WTC11 (cell line): ENCODE measurements at regions not wholly inside any gene's neighbourhood (a gene's known extent, or its start where the extent isn't known, plus 50 kb on each side); places are given as distances from the start of the nearest gene placed in this dataset.
A peak's percentile ranks its signal among the peaks of the same experiment; 100 is the strongest.

Experiments used
- ATAC-seq: fragments of 200-7000 bp; cut with Tn5 transposase; 2 replicates; pipeline ENCODE4 v1.10.0; 2021; ENCODE audit warnings: mild to moderate bottlenecking, moderate library complexity
- CTCF ChIA-PET: fragments of 300-600 bp; sonication (Branson Sonifier 250); formaldehyde crosslinking; loops from one replicate; lab custom pipeline; 2021; ENCODE audit warnings: antibody characterized with exemption; lab: Charles Lee
- POLR2A ChIA-PET: fragments of 350-600 bp; sonication (Branson Sonifier 250); formaldehyde crosslinking; loops from one replicate; lab custom pipeline; 2021; ENCODE audit warnings: antibody characterized with exemption; lab: Charles Lee
- DNase-seq: peaks from one replicate; pipeline ENCODE4 v3.0.0; 2021; ENCODE audit warnings: low spot score
- H3K27ac Mint-ChIP-seq: 2 replicates; pipeline ENCODE4 v1.8.0; 2021; ENCODE audit warnings: mixed read lengths
- H3K27me3 Mint-ChIP-seq: 2 replicates; pipeline ENCODE4 v1.8.0; 2021; ENCODE audit warnings: low read depth, mild to moderate bottlenecking, moderate library complexity, mixed read lengths
- H3K36me3 Mint-ChIP-seq: 2 replicates; pipeline ENCODE4 v1.8.0; 2021; ENCODE audit warnings: mixed read lengths
- H3K4me1 Mint-ChIP-seq: 2 replicates; pipeline ENCODE4 v1.8.0; 2022; ENCODE audit warnings: mixed read lengths
- H3K4me3 Mint-ChIP-seq: 2 replicates; pipeline ENCODE4 v1.8.0; 2021; ENCODE audit warnings: mild to moderate bottlenecking, moderate library complexity, mixed read lengths
- H3K9me3 Mint-ChIP-seq: 2 replicates; pipeline ENCODE4 v1.8.0; 2021; ENCODE audit warnings: mixed read lengths
- ATF3 ChIP-seq: sonication (generic); formaldehyde crosslinking; conservative IDR thresholded peaks from 2 replicates; pipeline ENCODE4 v1.8.1; 2022; ENCODE audit warnings: mild to moderate bottlenecking, missing genetic modification reagents
- CREB1 ChIP-seq: sonication (generic); formaldehyde crosslinking; IDR thresholded peaks from 2 replicates; pipeline ENCODE4 v1.8.0; 2023; ENCODE audit warnings: mild to moderate bottlenecking, missing genetic modification reagents
- CREM ChIP-seq: sonication (generic); formaldehyde crosslinking; IDR thresholded peaks from 2 replicates; pipeline ENCODE4 v1.8.1; 2022; ENCODE audit warnings: mild to moderate bottlenecking, missing genetic modification reagents, moderate library complexity
- EMX1 ChIP-seq: fragments of 250-450 bp; sonication (Bioruptor Pico); IDR thresholded peaks from 2 replicates; pipeline ENCODE4 v1.8.0; 2021; ENCODE audit warnings: mild to moderate bottlenecking
- FOXP4 ChIP-seq: sonication (generic); formaldehyde crosslinking; IDR thresholded peaks from 2 replicates; pipeline ENCODE4 v1.8.0; 2022; ENCODE audit warnings: mild to moderate bottlenecking, missing genetic modification reagents
- HMGA2 ChIP-seq: fragments of 250-450 bp; sonication (Bioruptor Pico); IDR thresholded peaks from 2 replicates; pipeline ENCODE4 v1.4.0; 2021; ENCODE audit warnings: mild to moderate bottlenecking, moderate library complexity
- IRF1 ChIP-seq: sonication (generic); formaldehyde crosslinking; IDR thresholded peaks from 2 replicates; pipeline ENCODE4 v1.8.0; 2023; ENCODE audit warnings: missing genetic modification reagents
- MYBL2 ChIP-seq: sonication (generic); formaldehyde crosslinking; IDR thresholded peaks from 2 replicates; pipeline ENCODE4 v1.8.1; 2023; ENCODE audit warnings: mild to moderate bottlenecking, moderate library complexity, missing genetic modification reagents
- NFE2L1 ChIP-seq: sonication (generic); formaldehyde crosslinking; IDR thresholded peaks from 2 replicates; pipeline ENCODE4 v1.8.1; 2023; ENCODE audit warnings: missing genetic modification reagents
- NR2C2 ChIP-seq: sonication (generic); formaldehyde crosslinking; IDR thresholded peaks from 2 replicates; pipeline ENCODE4 v1.8.0; 2022; ENCODE audit warnings: mild to moderate bottlenecking, missing genetic modification reagents
- OVOL2 ChIP-seq: fragments of 250-450 bp; sonication (Bioruptor Pico); IDR thresholded peaks from 2 replicates; pipeline ENCODE4 v1.9.0; 2021; ENCODE audit warnings: mild to moderate bottlenecking, borderline replicate concordance
- SMAD3 ChIP-seq: sonication (generic); formaldehyde crosslinking; IDR thresholded peaks from 2 replicates; pipeline ENCODE4 v1.8.0; 2022; ENCODE audit warnings: missing genetic modification reagents, mild to moderate bottlenecking, borderline replicate concordance
- SMAD4 ChIP-seq: sonication (generic); formaldehyde crosslinking; IDR thresholded peaks from 2 replicates; pipeline ENCODE4 v1.8.0; 2022; ENCODE audit warnings: mild to moderate bottlenecking, missing genetic modification reagents
- TEAD4 ChIP-seq: sonication (generic); formaldehyde crosslinking; IDR thresholded peaks from 2 replicates; pipeline ENCODE4 v1.8.0; 2022; ENCODE audit warnings: mild to moderate bottlenecking, missing genetic modification reagents
- ZNF219 ChIP-seq: sonication (generic); formaldehyde crosslinking; IDR thresholded peaks from 2 replicates; pipeline ENCODE4 v1.8.0; 2023; ENCODE audit warnings: missing genetic modification reagents, mild to moderate bottlenecking, borderline replicate concordance
- ZNF263 ChIP-seq: sonication (generic); formaldehyde crosslinking; IDR thresholded peaks from 2 replicates; pipeline ENCODE4 v1.8.1; 2022; ENCODE audit warnings: low read depth, mild to moderate bottlenecking, moderate library complexity, missing genetic modification reagents
- TF ChIP-seq, protein P1 (sequence below): fragments of 250-450 bp; sonication (Bioruptor Pico); IDR thresholded peaks from 2 replicates; pipeline ENCODE4 v1.9.0; 2021; ENCODE audit warnings: mild to moderate bottlenecking, borderline replicate concordance
- TF ChIP-seq, protein P2 (sequence below): sonication (generic); formaldehyde crosslinking; IDR thresholded peaks from 2 replicates; pipeline ENCODE4 v1.8.1; 2023; ENCODE audit warnings: mild to moderate bottlenecking, missing genetic modification reagents, moderate library complexity
- TF ChIP-seq, protein P3 (sequence below): fragments of 250-450 bp; sonication (Bioruptor Pico); IDR thresholded peaks from 2 replicates; pipeline ENCODE4 v1.8.0; 2021; ENCODE audit warnings: mild to moderate bottlenecking

- TF ChIP-seq, protein P1, sequence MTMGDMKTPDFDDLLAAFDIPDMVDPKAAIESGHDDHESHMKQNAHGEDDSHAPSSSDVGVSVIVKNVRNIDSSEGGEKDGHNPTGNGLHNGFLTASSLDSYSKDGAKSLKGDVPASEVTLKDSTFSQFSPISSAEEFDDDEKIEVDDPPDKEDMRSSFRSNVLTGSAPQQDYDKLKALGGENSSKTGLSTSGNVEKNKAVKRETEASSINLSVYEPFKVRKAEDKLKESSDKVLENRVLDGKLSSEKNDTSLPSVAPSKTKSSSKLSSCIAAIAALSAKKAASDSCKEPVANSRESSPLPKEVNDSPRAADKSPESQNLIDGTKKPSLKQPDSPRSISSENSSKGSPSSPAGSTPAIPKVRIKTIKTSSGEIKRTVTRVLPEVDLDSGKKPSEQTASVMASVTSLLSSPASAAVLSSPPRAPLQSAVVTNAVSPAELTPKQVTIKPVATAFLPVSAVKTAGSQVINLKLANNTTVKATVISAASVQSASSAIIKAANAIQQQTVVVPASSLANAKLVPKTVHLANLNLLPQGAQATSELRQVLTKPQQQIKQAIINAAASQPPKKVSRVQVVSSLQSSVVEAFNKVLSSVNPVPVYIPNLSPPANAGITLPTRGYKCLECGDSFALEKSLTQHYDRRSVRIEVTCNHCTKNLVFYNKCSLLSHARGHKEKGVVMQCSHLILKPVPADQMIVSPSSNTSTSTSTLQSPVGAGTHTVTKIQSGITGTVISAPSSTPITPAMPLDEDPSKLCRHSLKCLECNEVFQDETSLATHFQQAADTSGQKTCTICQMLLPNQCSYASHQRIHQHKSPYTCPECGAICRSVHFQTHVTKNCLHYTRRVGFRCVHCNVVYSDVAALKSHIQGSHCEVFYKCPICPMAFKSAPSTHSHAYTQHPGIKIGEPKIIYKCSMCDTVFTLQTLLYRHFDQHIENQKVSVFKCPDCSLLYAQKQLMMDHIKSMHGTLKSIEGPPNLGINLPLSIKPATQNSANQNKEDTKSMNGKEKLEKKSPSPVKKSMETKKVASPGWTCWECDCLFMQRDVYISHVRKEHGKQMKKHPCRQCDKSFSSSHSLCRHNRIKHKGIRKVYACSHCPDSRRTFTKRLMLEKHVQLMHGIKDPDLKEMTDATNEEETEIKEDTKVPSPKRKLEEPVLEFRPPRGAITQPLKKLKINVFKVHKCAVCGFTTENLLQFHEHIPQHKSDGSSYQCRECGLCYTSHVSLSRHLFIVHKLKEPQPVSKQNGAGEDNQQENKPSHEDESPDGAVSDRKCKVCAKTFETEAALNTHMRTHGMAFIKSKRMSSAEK (CRISPR knock-in tag): no peak
- no peak for TF ChIP-seq CREM (CRISPR knock-in tag)
- TF ChIP-seq NR2C2 (CRISPR knock-in tag): no peak
Measured at GRCh38 chr5:145661737-145662485, 173.2 kb downstream of the PRELID2 start (continued).

DNA sequence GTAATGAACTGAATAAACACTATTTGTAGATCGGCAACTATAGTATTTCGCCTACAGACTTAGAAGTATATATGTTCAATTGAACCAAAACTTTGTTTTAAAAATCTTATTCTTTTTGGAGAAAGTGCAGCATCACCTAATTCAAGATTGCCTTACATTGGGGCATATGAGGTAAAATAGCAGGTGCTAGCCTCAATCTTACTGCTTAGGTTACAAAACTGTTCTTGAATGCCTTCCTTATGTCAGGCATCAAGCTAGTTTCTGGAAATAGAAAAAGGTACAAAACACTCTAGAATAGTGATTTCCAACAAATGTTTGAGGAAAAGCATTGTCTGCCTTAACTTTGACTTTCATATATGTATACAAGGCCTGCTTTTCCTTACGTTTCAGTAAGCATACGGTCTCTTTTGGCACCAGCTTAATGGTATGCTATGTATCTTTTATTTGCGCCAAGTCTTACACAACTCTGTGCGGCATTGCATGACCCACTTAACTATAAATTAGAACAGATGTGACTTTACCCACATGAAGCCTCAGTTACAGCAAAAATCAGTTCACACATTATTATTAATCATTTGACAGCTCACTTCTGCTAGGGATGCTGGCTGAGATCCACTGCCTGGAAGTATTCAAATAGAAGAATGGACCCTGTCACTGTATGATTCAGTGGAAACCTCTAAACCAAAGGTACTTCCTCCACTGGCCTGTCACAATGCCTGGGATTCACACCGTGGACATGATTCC is 174.1 kb downstream of the PRELID2 start:
- DNase-seq (no peak), ATAC-seq (no peak)
- H3K9me3 Mint-ChIP-seq: peaks cover 7% of the 10 kb centered on the region
- CTCF ChIA-PET: no interaction called here
- H3K4me3 Mint-ChIP-seq: no peak overlapping the region
- POLR2A ChIA-PET: no interaction called here
- H3K4me1 Mint-ChIP-seq: peaks cover 6% of the 10 kb centered on the region; the same call in 1 of the 2 replicates
- TF ChIP-seq, protein P2, sequence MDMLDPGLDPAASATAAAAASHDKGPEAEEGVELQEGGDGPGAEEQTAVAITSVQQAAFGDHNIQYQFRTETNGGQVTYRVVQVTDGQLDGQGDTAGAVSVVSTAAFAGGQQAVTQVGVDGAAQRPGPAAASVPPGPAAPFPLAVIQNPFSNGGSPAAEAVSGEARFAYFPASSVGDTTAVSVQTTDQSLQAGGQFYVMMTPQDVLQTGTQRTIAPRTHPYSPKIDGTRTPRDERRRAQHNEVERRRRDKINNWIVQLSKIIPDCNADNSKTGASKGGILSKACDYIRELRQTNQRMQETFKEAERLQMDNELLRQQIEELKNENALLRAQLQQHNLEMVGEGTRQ (CRISPR knock-in tag): no peak
- TF ChIP-seq HMGA2 (CRISPR knock-in tag) (no peak), SMAD3 (CRISPR knock-in tag) (no peak), NFE2L1 (no peak), ZNF263 (CRISPR knock-in tag) (no peak), OVOL2 (no peak), SMAD4 (CRISPR knock-in tag) (no peak), IRF1 (CRISPR knock-in tag) (no peak)
- TF ChIP-seq, all 79 proteins: peak for 0
- Mint-ChIP-seq H3K36me3 (peaks cover 5% of the 10 kb centered on the region), H3K27ac (no peak overlapping the region), H3K27me3 (no peaks in the 10 kb centered on the region)

GRCh38 chr5:145658435-145658834 is 176.7 kb downstream of the PRELID2 start:
- ChIA-PET CTCF (no interaction called here), POLR2A (no interaction called here)
- Mint-ChIP-seq H3K4me1 (no peaks in the 10 kb centered on the region), H3K27me3 (no peaks in the 10 kb centered on the region), H3K36me3 (peaks cover 20% of the 10 kb centered on the region), H3K27ac (no peak overlapping the region), H3K9me3 (peaks cover 26% of the 10 kb centered on the region), H3K4me3 (no peak overlapping the region)
- DNase-seq (no peak), ATAC-seq (peak; percentile 69)
- TF ChIP-seq, protein P3, sequence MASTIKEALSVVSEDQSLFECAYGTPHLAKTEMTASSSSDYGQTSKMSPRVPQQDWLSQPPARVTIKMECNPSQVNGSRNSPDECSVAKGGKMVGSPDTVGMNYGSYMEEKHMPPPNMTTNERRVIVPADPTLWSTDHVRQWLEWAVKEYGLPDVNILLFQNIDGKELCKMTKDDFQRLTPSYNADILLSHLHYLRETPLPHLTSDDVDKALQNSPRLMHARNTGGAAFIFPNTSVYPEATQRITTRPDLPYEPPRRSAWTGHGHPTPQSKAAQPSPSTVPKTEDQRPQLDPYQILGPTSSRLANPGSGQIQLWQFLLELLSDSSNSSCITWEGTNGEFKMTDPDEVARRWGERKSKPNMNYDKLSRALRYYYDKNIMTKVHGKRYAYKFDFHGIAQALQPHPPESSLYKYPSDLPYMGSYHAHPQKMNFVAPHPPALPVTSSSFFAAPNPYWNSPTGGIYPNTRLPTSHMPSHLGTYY (CRISPR knock-in tag): no peak
- TF ChIP-seq CREB1 (CRISPR knock-in tag) (no peak), TEAD4 (CRISPR knock-in tag) (no peak), FOXP4 (CRISPR knock-in tag) (no peak), MYBL2 (no peak), ZNF219 (no peak), EMX1 (no peak), OVOL2 (no peak), ATF3 (CRISPR knock-in tag) (no peak)
- TF ChIP-seq, protein P2 (CRISPR knock-in tag): no peak
